Left ventricle myocardium inferior (tissue), 1 donor: ENCODE measurements at regions not wholly inside any gene's neighbourhood (a gene's known extent, or its start where the extent isn't known, plus 50 kb on each side); places are given as distances from the start of the nearest gene placed in this dataset.
"Not testable (repeated sequence)": the region's sequence is repeated elsewhere in the genome, so short reads cannot be mapped to it uniquely, and the experiment has no call there.

Experiments used
- DNase-seq: peaks from one replicate; pipeline ENCODE4 v3.0.0-alpha.2; 2020
- H3K27ac ChIP-seq: fragments of 200-600 bp; replicated peaks from 2 replicates; pipeline ENCODE4 v1.8.0; 2021
- H3K27me3 ChIP-seq: fragments of 200-600 bp; 2 replicates; pipeline ENCODE4 v1.8.0; 2021; ENCODE audit warnings: low read depth
- H3K36me3 ChIP-seq: fragments of 200-600 bp; 2 replicates; pipeline ENCODE4 v1.8.0; 2021
- H3K4me1 ChIP-seq: fragments of 200-600 bp; 2 replicates; pipeline ENCODE4 v1.8.0; 2021
- H3K4me3 ChIP-seq: fragments of 200-600 bp; 2 replicates; pipeline ENCODE4 v1.8.0; 2021; ENCODE audit warnings: mild to moderate bottlenecking, moderate library complexity
- H3K9me3 ChIP-seq: fragments of 200-600 bp; replicated peaks from 2 replicates; pipeline ENCODE4 v1.8.0; 2021
- intact Hi-C: fragments of 100-400 bp; cut with micrococcal nuclease; formaldehyde crosslinking; loops from one replicate; pipeline ENCODE4 v1.11.0; 2022
- TF ChIP-seq, protein P1 (sequence below): fragments of 200-600 bp; IDR thresholded peaks from 2 replicates; pipeline ENCODE4 v1.8.0; 2021; ENCODE audit warnings: antibody characterized with exemption, mild to moderate bottlenecking, borderline replicate concordance
- donor health status: DM: no; HTN: yes; CAD: no; lungs with severe emphysema.

- no peak for DNase-seq
- no peaks in the 10 kb centered on the region for H3K4me1 ChIP-seq
- H3K36me3 ChIP-seq = no peaks in the 10 kb centered on the region
- H3K9me3 ChIP-seq = no peaks in the 10 kb centered on the region
- H3K27ac ChIP-seq = no peak overlapping the region
- H3K4me3 ChIP-seq = no peak overlapping the region
- TF ChIP-seq, protein P1, sequence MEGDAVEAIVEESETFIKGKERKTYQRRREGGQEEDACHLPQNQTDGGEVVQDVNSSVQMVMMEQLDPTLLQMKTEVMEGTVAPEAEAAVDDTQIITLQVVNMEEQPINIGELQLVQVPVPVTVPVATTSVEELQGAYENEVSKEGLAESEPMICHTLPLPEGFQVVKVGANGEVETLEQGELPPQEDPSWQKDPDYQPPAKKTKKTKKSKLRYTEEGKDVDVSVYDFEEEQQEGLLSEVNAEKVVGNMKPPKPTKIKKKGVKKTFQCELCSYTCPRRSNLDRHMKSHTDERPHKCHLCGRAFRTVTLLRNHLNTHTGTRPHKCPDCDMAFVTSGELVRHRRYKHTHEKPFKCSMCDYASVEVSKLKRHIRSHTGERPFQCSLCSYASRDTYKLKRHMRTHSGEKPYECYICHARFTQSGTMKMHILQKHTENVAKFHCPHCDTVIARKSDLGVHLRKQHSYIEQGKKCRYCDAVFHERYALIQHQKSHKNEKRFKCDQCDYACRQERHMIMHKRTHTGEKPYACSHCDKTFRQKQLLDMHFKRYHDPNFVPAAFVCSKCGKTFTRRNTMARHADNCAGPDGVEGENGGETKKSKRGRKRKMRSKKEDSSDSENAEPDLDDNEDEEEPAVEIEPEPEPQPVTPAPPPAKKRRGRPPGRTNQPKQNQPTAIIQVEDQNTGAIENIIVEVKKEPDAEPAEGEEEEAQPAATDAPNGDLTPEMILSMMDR = no peak
- peaks cover 81% of the 10 kb centered on the region for H3K27me3 ChIP-seq
- intact Hi-C loops = no loop called here
Measured at GRCh38 chr19:56973713-56974555, 133.4 kb upstream of the PEG3 start.

GRCh38 chr19:56974556-56975207, 134.2 kb upstream of the PEG3 start:
- no peak for DNase-seq
- Histone ChIP-seq H3K27me3 (peaks cover 84% of the 10 kb centered on the region), H3K9me3 (no peaks in the 10 kb centered on the region), H3K36me3 (no peaks in the 10 kb centered on the region), H3K27ac (no peak overlapping the region), H3K4me3 (no peak overlapping the region), H3K4me1 (no peaks in the 10 kb centered on the region)
- TF ChIP-seq, protein P1 = no peak
- intact Hi-C loops = no loop called here

GRCh38 chr19:56976300-56976699, 135.8 kb upstream of the PEG3 start:
- peaks cover 73% of the 10 kb centered on the region for H3K27me3 ChIP-seq
- H3K36me3 ChIP-seq = no peaks in the 10 kb centered on the region
- DNase-seq = no peak
- H3K4me1 ChIP-seq = no peaks in the 10 kb centered on the region
- TF ChIP-seq, protein P1 = no peak
- H3K9me3 ChIP-seq = peaks cover 5% of the 10 kb centered on the region
- no peak overlapping the region for H3K27ac ChIP-seq
- no peak overlapping the region for H3K4me3 ChIP-seq
- intact Hi-C loops = no loop called here

- Histone ChIP-seq H3K36me3 (no peaks in the 10 kb centered on the region), H3K4me3 (no peak overlapping the region), H3K27me3 (peaks cover 64% of the 10 kb centered on the region), H3K27ac (no peak overlapping the region), H3K9me3 (peaks cover 8% of the 10 kb centered on the region), H3K4me1 (no peaks in the 10 kb centered on the region)
- no peak for DNase-seq
- intact Hi-C loops = no loop called here
- TF ChIP-seq, protein P1 = no peak
Measured at GRCh38 chr19:56976995-56977906, 136.7 kb upstream of the PEG3 start.

- Histone ChIP-seq H3K4me3 (no peak overlapping the region), H3K4me1 (no peaks in the 10 kb centered on the region), H3K27me3 (peaks cover 56% of the 10 kb centered on the region), H3K36me3 (no peaks in the 10 kb centered on the region), H3K9me3 (peaks cover 8% of the 10 kb centered on the region), H3K27ac (no peak overlapping the region)
- DNase-seq = no peak
- TF ChIP-seq, protein P1 = no peak
- intact Hi-C loops = no loop called here
Measured at GRCh38 chr19:56978023-56978565, 137.6 kb upstream of the PEG3 start.

GRCh38 chr19:56980326-56980725, 139.5 kb upstream of the USP29 start:
- intact Hi-C loops = not testable (repeated sequence)
- H3K9me3 ChIP-seq = peaks cover 24% of the 10 kb centered on the region

More at GRCh38 chr19:56980326-56980725, 139.5 kb upstream of the USP29 start:
- H3K27ac ChIP-seq, H3K4me1 ChIP-seq, H3K36me3 ChIP-seq, H3K4me3 ChIP-seq, DNase-seq: not testable (repeated sequence)
- H3K27me3 ChIP-seq = peaks cover 36% of the 10 kb centered on the region
